ENCODE measurements at regions not wholly inside any gene's neighbourhood (a gene's known extent, or its start where the extent isn't known, plus 50 kb on each side); places are given as distances from the start of the nearest gene placed in this dataset.

DNA sequence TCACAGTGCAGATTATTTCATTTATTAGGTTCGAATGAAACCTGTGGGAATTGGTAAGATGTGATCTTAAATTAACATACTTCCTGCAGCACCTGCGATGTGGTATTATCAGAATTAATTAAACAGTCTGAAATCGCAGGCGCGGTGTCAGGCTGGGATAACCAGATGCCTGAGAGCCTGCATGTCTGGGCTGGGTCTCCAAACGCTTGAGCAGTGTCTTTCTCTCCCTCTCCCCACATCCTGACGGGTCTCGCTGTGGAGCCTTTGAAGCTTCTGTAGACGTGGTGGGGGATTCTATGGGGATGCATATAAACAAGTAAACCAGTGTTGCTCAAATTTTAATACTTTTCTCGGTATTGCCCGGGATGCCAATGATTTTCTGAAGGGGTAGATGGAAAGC is 366.2 kb upstream of the SPRED2 start:
- TF ChIP-seq, protein P1, sequence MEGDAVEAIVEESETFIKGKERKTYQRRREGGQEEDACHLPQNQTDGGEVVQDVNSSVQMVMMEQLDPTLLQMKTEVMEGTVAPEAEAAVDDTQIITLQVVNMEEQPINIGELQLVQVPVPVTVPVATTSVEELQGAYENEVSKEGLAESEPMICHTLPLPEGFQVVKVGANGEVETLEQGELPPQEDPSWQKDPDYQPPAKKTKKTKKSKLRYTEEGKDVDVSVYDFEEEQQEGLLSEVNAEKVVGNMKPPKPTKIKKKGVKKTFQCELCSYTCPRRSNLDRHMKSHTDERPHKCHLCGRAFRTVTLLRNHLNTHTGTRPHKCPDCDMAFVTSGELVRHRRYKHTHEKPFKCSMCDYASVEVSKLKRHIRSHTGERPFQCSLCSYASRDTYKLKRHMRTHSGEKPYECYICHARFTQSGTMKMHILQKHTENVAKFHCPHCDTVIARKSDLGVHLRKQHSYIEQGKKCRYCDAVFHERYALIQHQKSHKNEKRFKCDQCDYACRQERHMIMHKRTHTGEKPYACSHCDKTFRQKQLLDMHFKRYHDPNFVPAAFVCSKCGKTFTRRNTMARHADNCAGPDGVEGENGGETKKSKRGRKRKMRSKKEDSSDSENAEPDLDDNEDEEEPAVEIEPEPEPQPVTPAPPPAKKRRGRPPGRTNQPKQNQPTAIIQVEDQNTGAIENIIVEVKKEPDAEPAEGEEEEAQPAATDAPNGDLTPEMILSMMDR (IDR thresholded peaks at IDR 0.05): no peak
- TF ChIP-seq POLR2A (IDR thresholded peaks at IDR 0.05): no peak
